Vagina (tissue), 2 donors: ENCODE measurements at regions not wholly inside any gene's neighbourhood (a gene's known extent, or its start where the extent isn't known, plus 50 kb on each side); places are given as distances from the start of the nearest gene placed in this dataset.

Experiments
- CTCF ChIP-seq, 3 experiments: fragments of 450-650 bp in 2 of 3; fragments of 200-600 bp in 1 of 3; sonication (generic) in 1 of 3; IDR thresholded peaks; one replicate each; pipeline ENCODE4 v1.5.1; 2017 to 2019; ENCODE audit warnings: antibody characterized with exemption in 3 of 3, mild to moderate bottlenecking in 2 of 3, moderate library complexity in 2 of 3
- POLR2A ChIP-seq, 2 donors: fragments of 450-650 bp; IDR thresholded peaks; one replicate each; pipeline ENCODE4 v1.6.1; 2017; ENCODE audit warnings: antibody characterized with exemption in 2 of 2, mild to moderate bottlenecking in 2 of 2, moderate library complexity in 2 of 2
- POLR2AphosphoS5 ChIP-seq, 2 donors: sonication (generic); formaldehyde crosslinking; IDR thresholded peaks; one replicate each; pipeline ENCODE4 v1.9.0; 2017; ENCODE audit warnings: antibody characterized with exemption in 2 of 2, mild to moderate bottlenecking in 2 of 2, low read depth in 1 of 2; ENCODE audit not compliant: insufficient read depth in 1 of 2

- TF ChIP-seq CTCF (IDR thresholded peaks at IDR 0.05): no peak
- no peak for TF ChIP-seq POLR2A (IDR thresholded peaks at IDR 0.05)
- TF ChIP-seq POLR2AphosphoS5 (IDR thresholded peaks at IDR 0.05; ENCODE audit: insufficient read depth in 1 of 2, low read depth in 1 of 2): no peak
Observed at GRCh38 chr5:2958976-2959375, 207.5 kb upstream of the IRX2 start.
